NCI-H1436 (cell line): ENCODE measurements at regions not wholly inside any gene's neighbourhood (a gene's known extent, or its start where the extent isn't known, plus 50 kb on each side); places are given as distances from the start of the nearest gene placed in this dataset.

Experiments
- DNase-seq: peaks from one replicate; lab custom pipeline; 2025; lab: John Stamatoyannopoulos, UW

DNA sequence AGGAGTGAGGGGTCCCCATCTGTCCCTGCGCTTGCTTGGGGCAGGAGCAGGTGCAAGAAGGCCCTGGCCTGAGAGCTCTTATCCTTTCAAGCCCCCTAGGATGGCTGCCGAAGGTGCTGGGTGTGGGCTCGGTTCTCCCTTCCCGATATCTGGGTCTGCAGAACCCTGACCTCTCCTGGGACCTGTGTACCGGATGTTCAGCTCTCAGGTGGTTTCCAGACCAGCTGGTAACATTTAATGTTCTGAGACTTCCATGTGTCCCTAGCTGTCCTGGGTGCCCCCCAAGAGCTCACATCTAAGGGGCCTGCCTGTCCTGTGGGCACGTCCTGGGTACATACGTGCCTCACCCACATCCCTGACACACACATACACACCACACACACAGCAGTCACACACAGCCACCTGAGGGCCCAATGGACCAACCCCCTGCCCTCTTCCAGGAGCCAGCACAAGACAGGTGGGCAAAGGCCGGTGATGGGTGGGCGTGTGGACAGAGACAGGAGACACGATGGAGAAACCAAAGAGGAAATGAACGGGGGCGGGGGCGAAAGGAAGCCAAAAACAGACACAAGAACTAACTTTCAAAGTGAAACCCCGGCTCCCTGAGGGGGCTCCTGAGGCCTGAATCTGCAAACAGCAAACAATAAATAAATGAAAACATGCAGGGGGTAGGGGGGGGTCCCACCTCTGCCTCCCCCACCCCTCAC, 124.3 kb downstream of the PTPRS start:
- DNase-seq = no peak

DNA sequence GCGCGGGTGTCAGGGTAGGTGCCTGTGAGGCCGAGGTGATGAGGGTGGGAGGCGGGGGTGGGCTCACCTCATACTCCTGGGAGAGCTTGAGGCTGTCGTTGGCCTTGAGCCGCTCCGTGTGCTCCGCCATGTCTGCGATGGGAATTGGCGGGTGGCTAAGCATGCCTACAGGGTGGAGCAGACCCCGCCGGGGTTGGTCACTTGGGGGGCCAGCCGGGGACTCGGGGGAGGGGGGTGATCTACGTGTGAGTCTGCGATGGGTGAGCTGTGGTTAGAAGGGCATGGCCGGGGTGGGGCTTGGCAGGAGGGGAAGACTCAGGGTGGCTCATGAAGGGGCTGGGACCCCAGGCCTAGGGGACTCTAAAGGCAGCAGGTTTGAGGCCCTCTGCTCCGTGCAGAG, 125.2 kb downstream of the PTPRS start:
- DNase-seq = no peak

GRCh38 chr19:5214902-5215301, 125.7 kb downstream of the PTPRS start:
- no peak for DNase-seq

- DNase-seq = no peak
These were observed 126.2 kb downstream of the PTPRS start for GRCh38 chr19:5214371-5214770.

DNA sequence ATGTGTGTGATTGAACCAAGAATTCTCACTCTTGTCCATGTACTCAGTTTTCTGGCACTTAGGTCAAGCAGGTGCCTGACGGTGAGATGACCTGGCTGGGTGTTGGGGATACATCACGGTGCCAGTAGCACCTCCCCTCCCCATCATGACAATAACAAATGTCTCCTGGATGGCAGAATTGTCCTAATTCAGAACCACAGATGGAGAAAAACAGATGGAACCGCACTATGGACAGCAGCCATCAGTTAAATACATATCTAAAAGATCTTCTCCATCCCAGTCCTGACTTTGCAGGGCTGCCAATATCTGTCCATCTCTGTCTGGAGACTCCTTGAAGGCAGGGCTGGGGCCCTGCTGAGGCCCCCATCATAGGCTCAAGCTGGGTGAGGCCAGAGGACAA, 126.9 kb downstream of the PTPRS start:
- DNase-seq = no peak

DNA sequence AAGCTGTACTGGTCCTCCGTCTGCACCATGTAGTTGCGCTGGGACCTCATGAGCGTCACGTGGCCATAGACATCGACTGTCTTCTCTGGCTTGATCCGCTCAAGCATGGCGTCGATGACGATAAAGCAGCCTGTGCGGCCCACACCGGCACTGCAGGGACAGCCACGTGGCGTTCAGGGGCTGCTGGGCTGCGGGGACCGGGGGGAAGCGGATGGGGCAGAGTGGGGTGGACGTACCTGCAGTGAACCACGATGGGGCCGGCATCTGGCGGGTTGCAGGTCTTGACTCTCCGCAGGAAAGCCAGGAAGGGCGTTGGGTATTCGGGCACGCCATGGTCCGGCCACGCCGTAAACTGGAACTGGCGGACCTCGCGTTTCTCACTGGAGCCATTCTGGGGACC, 128.5 kb downstream of the PTPRS start:
- no peak for DNase-seq

DNA sequence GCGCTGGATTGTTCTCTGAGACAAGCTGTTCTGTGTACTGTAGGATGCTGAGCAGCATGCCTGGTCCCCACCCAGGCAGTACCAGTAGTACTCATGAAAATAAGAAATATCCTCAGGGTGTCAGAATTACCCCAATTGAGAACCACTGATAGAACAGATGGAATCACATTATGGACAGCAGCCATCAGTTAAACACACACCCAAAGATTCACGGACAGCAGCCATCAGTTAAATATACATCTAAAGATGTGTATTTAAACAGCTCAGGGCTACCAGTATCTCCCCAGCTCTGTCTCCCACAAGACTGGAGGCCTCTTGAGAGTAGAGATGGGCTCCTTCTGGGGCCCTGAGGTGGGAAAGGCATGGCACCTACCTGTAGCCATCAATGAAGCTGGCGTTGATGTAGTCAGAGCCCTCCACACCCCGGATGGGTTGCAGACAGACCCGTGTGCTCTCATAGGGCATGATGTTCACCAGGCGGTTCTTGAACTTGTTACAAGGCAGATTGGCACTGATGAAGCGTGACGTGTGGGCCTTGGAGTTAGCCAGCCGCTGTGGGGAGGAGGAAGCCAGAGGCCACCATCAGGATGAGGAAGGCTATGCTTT, 129.3 kb downstream of the PTPRS start:
- no peak for DNase-seq

DNA sequence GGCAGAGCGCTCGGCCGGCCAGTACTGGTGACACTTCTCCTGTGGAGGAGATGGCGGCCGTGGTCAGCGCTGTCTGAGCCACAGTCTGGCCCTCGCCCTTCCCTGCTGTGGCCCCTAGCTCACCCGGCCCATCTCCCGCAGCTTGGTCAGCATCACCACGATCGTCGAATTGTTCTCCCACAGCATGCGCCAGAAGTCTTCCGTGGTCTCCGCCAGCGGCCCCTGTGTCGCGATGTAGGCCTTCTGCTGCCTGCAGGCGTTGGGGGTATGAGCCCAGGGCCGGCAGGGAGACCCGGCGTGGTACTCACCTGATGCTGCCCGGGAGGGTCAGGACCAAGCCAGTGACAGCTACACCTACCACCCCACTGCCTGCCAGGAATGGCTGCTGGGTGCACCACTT, 130.1 kb downstream of the PTPRS start:
- no peak for DNase-seq

DNA sequence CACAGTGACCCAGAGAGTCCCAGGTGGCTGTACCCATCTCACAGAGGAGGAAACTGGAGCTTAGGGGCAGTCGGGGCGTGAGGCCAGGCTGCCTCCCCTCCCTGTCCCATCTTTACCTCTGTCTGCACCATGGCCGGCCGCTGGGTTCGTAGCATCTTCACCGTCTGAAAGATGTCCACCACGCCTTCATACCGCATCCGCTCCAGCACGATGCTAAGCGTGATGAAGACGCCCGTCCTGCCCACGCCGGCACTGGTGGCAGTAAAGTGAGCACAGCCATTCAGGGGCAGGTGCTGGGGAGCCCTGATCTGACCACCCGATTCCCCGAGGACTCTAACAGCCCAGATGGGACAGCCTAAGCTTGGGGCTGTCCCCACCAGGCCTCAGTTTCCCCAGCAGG, 132.8 kb downstream of the PTPRS start:
- no peak for DNase-seq

- DNase-seq = no peak
These were observed 133.9 kb downstream of the PTPRS start for GRCh38 chr19:5206751-5207075.

DNA sequence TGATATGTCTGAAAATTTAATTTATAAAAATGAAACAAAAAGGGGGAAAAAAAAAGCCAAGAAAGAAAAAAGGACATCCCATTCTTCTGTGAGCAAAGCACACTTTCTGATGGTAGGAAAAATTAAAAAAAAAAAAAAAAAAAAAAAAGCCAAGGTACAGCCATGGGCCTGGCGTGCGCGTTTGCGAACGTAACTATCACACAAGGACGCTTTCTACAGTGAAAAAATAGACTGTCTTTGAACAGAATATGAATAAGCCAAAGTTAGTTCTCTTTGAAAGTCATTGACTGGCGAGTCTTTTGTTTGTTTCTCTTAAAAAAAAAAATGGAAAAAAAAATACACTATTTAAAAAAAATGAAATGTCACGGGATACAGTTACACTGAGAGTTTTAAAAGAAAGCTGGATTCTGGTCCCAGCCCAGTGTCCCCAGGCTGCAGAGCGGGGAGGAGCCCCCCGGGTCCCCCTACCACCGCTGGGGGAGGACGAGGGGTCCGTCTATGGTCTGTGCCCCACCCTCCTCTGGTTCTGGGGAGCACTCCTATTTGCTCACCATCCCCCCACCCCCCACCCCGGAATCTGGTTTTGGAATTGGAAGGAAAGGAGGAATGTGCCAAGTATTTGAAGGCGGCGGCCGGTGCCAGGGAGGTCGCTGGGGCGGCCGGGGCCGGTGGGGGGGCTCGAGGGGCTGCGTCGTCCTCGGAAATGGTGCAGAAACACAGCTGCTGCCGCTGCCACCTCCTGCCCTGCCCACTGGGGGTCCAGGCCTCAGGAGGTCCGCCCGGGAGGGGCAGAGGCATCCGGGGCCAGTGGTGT, 134.5 kb downstream of the PTPRS start:
- no peak for DNase-seq

DNA sequence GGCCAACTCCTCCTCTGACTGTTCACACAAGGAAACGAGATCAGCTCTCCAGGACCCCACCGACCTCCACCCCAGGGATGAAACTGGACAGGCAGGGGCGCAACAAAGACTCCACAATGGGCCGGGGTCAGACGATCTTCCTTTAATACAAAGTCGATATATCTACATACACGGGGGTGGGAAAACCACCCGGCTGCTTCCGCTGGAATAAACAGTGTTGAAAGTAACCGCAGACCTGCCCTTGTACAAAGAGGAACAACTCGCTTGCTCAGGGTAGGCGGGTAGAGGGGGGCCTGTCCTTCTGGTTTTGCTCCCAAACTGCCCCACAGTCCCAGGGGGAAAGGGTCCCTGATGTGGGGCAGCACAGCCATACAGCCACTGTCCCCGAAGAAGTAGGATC, 135.2 kb downstream of the PTPRS start:
- no peak for DNase-seq

DNA sequence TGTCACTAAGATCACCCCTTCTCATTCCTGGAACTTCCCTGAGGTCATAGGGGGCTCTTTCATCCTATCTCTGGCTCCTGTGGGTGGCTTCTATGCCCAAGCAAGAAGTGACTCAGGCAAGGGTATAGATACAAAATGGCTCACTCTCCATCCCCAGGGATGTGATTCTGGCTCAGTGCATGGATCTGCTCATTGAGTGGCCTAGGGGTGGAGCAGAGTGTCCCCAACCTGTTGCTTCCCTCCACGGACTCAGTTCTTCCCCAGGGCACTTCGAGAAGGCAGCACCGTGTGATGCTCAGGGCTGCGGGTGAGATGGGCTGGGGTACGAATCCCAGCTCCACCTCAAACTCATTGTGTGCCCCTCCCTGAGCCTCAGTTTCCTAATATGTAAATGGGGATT, 136.4 kb downstream of the PTPRS start:
- DNase-seq = no peak
